SK-N-SH treated with all-trans-retinoic acid at 6 μM for 48 hours (cell line): ENCODE measurements at regions not wholly inside any gene's neighbourhood (a gene's known extent, or its start where the extent isn't known, plus 50 kb on each side); places are given as distances from the start of the nearest gene placed in this dataset.

Experiments used
- ARNTL ChIP-seq: fragments of 450-650 bp; formaldehyde crosslinking; IDR thresholded peaks from 2 replicates; pipeline ENCODE4 v1.5.0; 2020; ENCODE audit warnings: low read depth, mild to moderate bottlenecking, moderate library complexity, borderline replicate concordance
- BACH2 ChIP-seq: fragments of 250-450 bp; sonication (Bioruptor Pico); IDR thresholded peaks from 2 replicates; pipeline ENCODE4 v1.9.0; 2021; ENCODE audit warnings: mild to moderate bottlenecking, borderline replicate concordance
- GLIS3 ChIP-seq: fragments of 250-450 bp; sonication (Bioruptor Pico); IDR thresholded peaks from 2 replicates; pipeline ENCODE4 v1.5.0; 2020; ENCODE audit warnings: mild to moderate bottlenecking, moderate library complexity
- RARB ChIP-seq: fragments of 250-450 bp; sonication (Bioruptor Pico); IDR thresholded peaks from 2 replicates; pipeline ENCODE4 v1.8.0; 2021; ENCODE audit warnings: mild to moderate bottlenecking, moderate library complexity
- SNAI2 ChIP-seq: fragments of 250-450 bp; sonication (Bioruptor Pico); IDR thresholded peaks from 2 replicates; pipeline ENCODE4 v1.5.0; 2020; ENCODE audit warnings: mild to moderate bottlenecking, moderate library complexity
- TOX ChIP-seq: fragments of 250-450 bp; sonication (Bioruptor Pico); IDR thresholded peaks from 2 replicates; pipeline ENCODE4 v1.8.0; 2021; ENCODE audit warnings: mild to moderate bottlenecking, moderate library complexity, borderline replicate concordance
- ZFP3 ChIP-seq: fragments of 250-450 bp; sonication (Bioruptor Pico); IDR thresholded peaks from 2 replicates; pipeline ENCODE4 v1.5.0; 2020; ENCODE audit warnings: mild to moderate bottlenecking, moderate library complexity
- ZFP30 ChIP-seq: fragments of 450-650 bp; formaldehyde crosslinking; IDR thresholded peaks from 2 replicates; pipeline ENCODE4 v1.5.0; 2022; ENCODE audit warnings: mild to moderate bottlenecking, moderate library complexity
- ZNF565 ChIP-seq: fragments of 450-650 bp; formaldehyde crosslinking; conservative IDR thresholded peaks from 2 replicates; pipeline ENCODE4 v1.5.0; 2020; ENCODE audit warnings: low read depth, mild to moderate bottlenecking, moderate library complexity
- ZNF70 ChIP-seq: fragments of 450-650 bp; formaldehyde crosslinking; IDR thresholded peaks from 2 replicates; pipeline ENCODE4 v1.5.0; 2020; ENCODE audit warnings: mild to moderate bottlenecking, moderate library complexity
- TF ChIP-seq, protein P1 (sequence below): fragments of 250-450 bp; sonication (Bioruptor Pico); IDR thresholded peaks from 2 replicates; pipeline ENCODE4 v1.8.0; 2020; ENCODE audit warnings: mild to moderate bottlenecking, moderate library complexity, borderline replicate concordance
- TF ChIP-seq, protein P2 (sequence below): fragments of 250-450 bp; sonication (Bioruptor Pico); IDR thresholded peaks from 2 replicates; pipeline ENCODE4 v1.8.0; 2021; ENCODE audit warnings: low read depth, mild to moderate bottlenecking, moderate library complexity, borderline replicate concordance
- TF ChIP-seq, protein P3 (sequence below): fragments of 250-450 bp; sonication (Bioruptor Pico); IDR thresholded peaks from 2 replicates; pipeline ENCODE4 v1.5.1; 2020; ENCODE audit warnings: low read depth, mild to moderate bottlenecking, moderate library complexity

DNA sequence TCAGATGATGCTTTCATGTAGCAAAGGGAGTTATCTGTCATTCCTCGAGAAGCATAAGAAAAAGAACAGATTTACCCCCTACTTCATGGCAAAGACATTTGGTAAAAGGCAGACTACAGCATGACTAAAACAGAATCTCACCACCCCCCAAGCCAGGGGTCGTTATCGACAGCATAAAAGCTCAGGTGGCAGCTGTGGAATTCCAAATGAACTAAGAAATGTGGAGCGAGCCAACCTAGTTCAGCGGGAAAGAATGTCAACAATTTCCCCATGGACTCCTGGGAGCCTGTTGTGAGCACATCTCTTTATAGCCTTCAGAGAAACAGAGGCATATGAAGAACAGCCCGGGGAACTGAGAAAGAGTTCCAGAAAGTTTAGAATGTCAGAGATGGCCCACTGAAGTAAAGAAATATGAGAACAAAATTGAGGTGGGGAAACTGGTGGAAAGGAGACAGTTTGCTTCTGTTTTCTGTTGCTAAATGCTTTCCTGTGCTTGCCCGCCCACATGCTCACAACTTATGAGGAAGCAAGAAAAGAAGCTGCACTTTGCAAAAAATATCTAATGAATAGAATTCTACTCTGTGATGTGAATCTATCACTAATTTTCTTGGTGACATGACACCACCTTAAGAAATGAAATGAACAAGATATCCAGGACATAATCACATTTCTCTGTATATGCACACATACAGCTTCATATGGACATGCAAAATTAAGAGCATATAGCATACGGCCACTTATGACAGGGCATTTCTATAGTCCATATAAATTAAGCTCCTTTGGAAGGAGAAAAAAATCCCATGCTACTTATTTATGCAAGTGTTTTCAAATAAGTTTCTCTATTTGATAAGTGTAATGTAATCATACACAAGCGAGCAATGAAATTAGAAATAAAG, 135.3 kb upstream of the MID1 start:
- TF ChIP-seq, protein P1, sequence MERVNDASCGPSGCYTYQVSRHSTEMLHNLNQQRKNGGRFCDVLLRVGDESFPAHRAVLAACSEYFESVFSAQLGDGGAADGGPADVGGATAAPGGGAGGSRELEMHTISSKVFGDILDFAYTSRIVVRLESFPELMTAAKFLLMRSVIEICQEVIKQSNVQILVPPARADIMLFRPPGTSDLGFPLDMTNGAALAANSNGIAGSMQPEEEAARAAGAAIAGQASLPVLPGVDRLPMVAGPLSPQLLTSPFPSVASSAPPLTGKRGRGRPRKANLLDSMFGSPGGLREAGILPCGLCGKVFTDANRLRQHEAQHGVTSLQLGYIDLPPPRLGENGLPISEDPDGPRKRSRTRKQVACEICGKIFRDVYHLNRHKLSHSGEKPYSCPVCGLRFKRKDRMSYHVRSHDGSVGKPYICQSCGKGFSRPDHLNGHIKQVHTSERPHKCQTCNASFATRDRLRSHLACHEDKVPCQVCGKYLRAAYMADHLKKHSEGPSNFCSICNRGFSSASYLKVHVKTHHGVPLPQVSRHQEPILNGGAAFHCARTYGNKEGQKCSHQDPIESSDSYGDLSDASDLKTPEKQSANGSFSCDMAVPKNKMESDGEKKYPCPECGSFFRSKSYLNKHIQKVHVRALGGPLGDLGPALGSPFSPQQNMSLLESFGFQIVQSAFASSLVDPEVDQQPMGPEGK: peak; percentile 38; the same call in 1 of the 2 replicates
- TF ChIP-seq TOX (CRISPR knock-in tag) (no peak), GLIS3 (no peak), RARB (CRISPR knock-in tag) (no peak), SNAI2 (CRISPR knock-in tag) (no peak), ZNF565 (CRISPR knock-in tag) (no peak), ARNTL (CRISPR knock-in tag) (no peak), ZFP30 (CRISPR knock-in tag) (no peak), ZNF70 (no peak), ZFP3 (CRISPR knock-in tag) (no peak), BACH2 (CRISPR knock-in tag) (no peak)
- TF ChIP-seq, protein P2, sequence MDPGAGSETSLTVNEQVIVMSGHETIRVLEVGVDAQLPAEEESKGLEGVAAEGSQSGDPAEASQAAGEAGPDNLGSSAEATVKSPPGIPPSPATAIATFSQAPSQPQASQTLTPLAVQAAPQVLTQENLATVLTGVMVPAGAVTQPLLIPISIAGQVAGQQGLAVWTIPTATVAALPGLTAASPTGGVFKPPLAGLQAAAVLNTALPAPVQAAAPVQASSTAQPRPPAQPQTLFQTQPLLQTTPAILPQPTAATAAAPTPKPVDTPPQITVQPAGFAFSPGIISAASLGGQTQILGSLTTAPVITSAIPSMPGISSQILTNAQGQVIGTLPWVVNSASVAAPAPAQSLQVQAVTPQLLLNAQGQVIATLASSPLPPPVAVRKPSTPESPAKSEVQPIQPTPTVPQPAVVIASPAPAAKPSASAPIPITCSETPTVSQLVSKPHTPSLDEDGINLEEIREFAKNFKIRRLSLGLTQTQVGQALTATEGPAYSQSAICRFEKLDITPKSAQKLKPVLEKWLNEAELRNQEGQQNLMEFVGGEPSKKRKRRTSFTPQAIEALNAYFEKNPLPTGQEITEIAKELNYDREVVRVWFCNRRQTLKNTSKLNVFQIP (CRISPR knock-in tag): no peak
- TF ChIP-seq, protein P3, sequence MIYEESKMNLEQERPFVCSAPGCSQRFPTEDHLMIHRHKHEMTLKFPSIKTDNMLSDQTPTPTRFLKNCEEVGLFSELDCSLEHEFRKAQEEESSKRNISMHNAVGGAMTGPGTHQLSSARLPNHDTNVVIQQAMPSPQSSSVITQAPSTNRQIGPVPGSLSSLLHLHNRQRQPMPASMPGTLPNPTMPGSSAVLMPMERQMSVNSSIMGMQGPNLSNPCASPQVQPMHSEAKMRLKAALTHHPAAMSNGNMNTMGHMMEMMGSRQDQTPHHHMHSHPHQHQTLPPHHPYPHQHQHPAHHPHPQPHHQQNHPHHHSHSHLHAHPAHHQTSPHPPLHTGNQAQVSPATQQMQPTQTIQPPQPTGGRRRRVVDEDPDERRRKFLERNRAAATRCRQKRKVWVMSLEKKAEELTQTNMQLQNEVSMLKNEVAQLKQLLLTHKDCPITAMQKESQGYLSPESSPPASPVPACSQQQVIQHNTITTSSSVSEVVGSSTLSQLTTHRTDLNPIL (CRISPR knock-in tag): peak; percentile 81
